MCF 10A (cell line): ENCODE measurements at regions not wholly inside any gene's neighbourhood (a gene's known extent, or its start where the extent isn't known, plus 50 kb on each side); places are given as distances from the start of the nearest gene placed in this dataset.

Experiments
- BruUV-seq: library from RNA; stranded (reverse); fragments of 400-500 nt; replicated peaks from 2 replicates; lab custom pipeline; 2021; lab: Mats Ljungman, UMichigan
- CTCF ChIA-PET: fragments of 300-600 bp; sonication (Branson Sonifier 250); formaldehyde crosslinking; extraction: SDS; loops from one replicate; lab custom pipeline; 2021; ENCODE audit warnings: antibody characterized with exemption, inconsistent platforms; lab: Yijun Ruan, JAX
- POLR2A ChIA-PET: fragments of 300-600, 350-650 bp; sonication (Branson Sonifier 250); formaldehyde crosslinking; extraction: SDS; loops from one replicate; lab custom pipeline; 2020; ENCODE audit warnings: antibody characterized with exemption, inconsistent platforms; lab: Yijun Ruan, JAX
- DNase-seq: peaks from one replicate; pipeline ENCODE4 v3.0.0-alpha.2; 2018; ENCODE audit not compliant: unreplicated experiment
- H3K27ac Mint-ChIP-seq: one replicate; pipeline ENCODE4 v1.8.0; 2022; ENCODE audit warnings: mild to moderate bottlenecking, low read depth, mixed read lengths; ENCODE audit not compliant: unreplicated experiment
- H3K27me3 Mint-ChIP-seq: one replicate; pipeline ENCODE4 v1.8.0; 2022; ENCODE audit warnings: mixed read lengths; ENCODE audit not compliant: insufficient read depth, unreplicated experiment
- H3K36me3 Mint-ChIP-seq: one replicate; pipeline ENCODE4 v1.8.0; 2022; ENCODE audit warnings: mild to moderate bottlenecking, moderate library complexity, mixed read lengths; ENCODE audit not compliant: insufficient read depth, unreplicated experiment
- H3K4me1 Mint-ChIP-seq: one replicate; pipeline ENCODE4 v1.8.0; 2022; ENCODE audit warnings: mixed read lengths; ENCODE audit not compliant: insufficient read depth, unreplicated experiment
- H3K4me3 Mint-ChIP-seq: one replicate; pipeline ENCODE4 v1.8.0; 2022; ENCODE audit warnings: mild to moderate bottlenecking, moderate library complexity, mixed read lengths; ENCODE audit not compliant: unreplicated experiment
- H3K9me3 Mint-ChIP-seq: one replicate; pipeline ENCODE4 v1.8.0; 2022; ENCODE audit warnings: mixed read lengths; ENCODE audit not compliant: unreplicated experiment
- CTCF ChIP-seq: fragments of 200-600 bp; IDR thresholded peaks from one replicate; pipeline ENCODE4 v1.8.0; 2022; ENCODE audit warnings: antibody characterized with exemption, mild to moderate bottlenecking; ENCODE audit not compliant: unreplicated experiment
- intact Hi-C: fragments of 100-400 bp; cut with micrococcal nuclease; formaldehyde crosslinking; loops from 2 replicates; pipeline ENCODE4 v1.14.1; 2022

- DNase-seq, result no peak
- H3K4me1 Mint-ChIP-seq, result peaks cover 4% of the 10 kb centered on the region
- H3K27me3 Mint-ChIP-seq, result no peaks in the 10 kb centered on the region
- no peak overlapping the region for H3K27ac Mint-ChIP-seq
- H3K36me3 Mint-ChIP-seq, result no peaks in the 10 kb centered on the region
- BruUV-seq, result no TSS peak
- H3K4me3 Mint-ChIP-seq, result no peak overlapping the region
- ChIA-PET CTCF (interaction anchor here (1.0 kb wide), 2 partner anchors 9 to 28 kb away, joined by 3 to 4 read pairs; no protein-coding TSS in a partner anchor), POLR2A (interaction anchor here (1.3 kb wide), 1 partner anchor 11 kb away, joined by 5 read pairs; no protein-coding TSS in a partner anchor)
- no peak for TF ChIP-seq CTCF
- no peaks in the 10 kb centered on the region for H3K9me3 Mint-ChIP-seq
- intact Hi-C loops, result loop anchor here (10.0 kb wide), 1 partner anchor 169 kb away; no protein-coding TSS in a partner anchor
Measured at GRCh38 chr5:111854186-111854585, 97.2 kb upstream of the NREP start.

GRCh38 chr5:111853748-111854147, 96.8 kb upstream of the NREP start:
- ChIA-PET CTCF (no interaction called here), POLR2A (interaction anchor here (1.3 kb wide), 1 partner anchor 12 kb away, joined by 5 read pairs; no protein-coding TSS in a partner anchor)
- H3K4me1 Mint-ChIP-seq, result no peaks in the 10 kb centered on the region
- no peaks in the 10 kb centered on the region for H3K27me3 Mint-ChIP-seq
- no peak overlapping the region for H3K4me3 Mint-ChIP-seq
- H3K9me3 Mint-ChIP-seq, result no peaks in the 10 kb centered on the region
- no TSS peak for BruUV-seq
- intact Hi-C loops, result loop anchor here (10.0 kb wide), 1 partner anchor 169 kb away; no protein-coding TSS in a partner anchor
- TF ChIP-seq CTCF, result no peak
- no peak for DNase-seq
- H3K27ac Mint-ChIP-seq, result no peak overlapping the region
- no peaks in the 10 kb centered on the region for H3K36me3 Mint-ChIP-seq

- CTCF ChIA-PET, result interaction anchor here (0.9 to 1.0 kb wide), 2 partner anchors 27 to 320 kb away, joined by 3 read pairs; no protein-coding TSS in a partner anchor
- no peaks in the 10 kb centered on the region for H3K9me3 Mint-ChIP-seq
- POLR2A ChIA-PET, result interaction anchor here (0.5 to 1.5 kb wide), 3 partner anchors 19 to 366 kb away, joined by 3 read pairs; no protein-coding TSS in a partner anchor
- TF ChIP-seq CTCF, result no peak
- peak; percentile 20 for DNase-seq
- BruUV-seq, result no TSS peak
- H3K27me3 Mint-ChIP-seq, result no peaks in the 10 kb centered on the region
- intact Hi-C loops, result loop anchor here (10.0 kb wide), 1 partner anchor 167 kb away; no protein-coding TSS in a partner anchor
- no peak overlapping the region for H3K4me3 Mint-ChIP-seq
- no peak overlapping the region for H3K27ac Mint-ChIP-seq
- H3K36me3 Mint-ChIP-seq, result no peaks in the 10 kb centered on the region
- no peaks in the 10 kb centered on the region for H3K4me1 Mint-ChIP-seq
Measured at GRCh38 chr5:111851631-111852548, 94.9 kb upstream of the NREP start.

GRCh38 chr5:111848476-111848875, 91.5 kb upstream of the NREP start:
- H3K27ac Mint-ChIP-seq, result no peak overlapping the region
- ChIA-PET CTCF (interaction anchor here (0.7 to 1.3 kb wide), 3 partner anchors 13 to 298 kb away, joined by 3 to 4 read pairs (median 3); no protein-coding TSS in a partner anchor), POLR2A (interaction anchor here (0.9 kb wide), 1 partner anchor 353 kb away, joined by 3 read pairs; no protein-coding TSS in a partner anchor)
- DNase-seq, result peak; percentile 8
- H3K36me3 Mint-ChIP-seq, result no peaks in the 10 kb centered on the region
- H3K4me1 Mint-ChIP-seq, result no peaks in the 10 kb centered on the region
- no TSS peak for BruUV-seq
- intact Hi-C loops, result no loop called here
- no peak for TF ChIP-seq CTCF
- no peaks in the 10 kb centered on the region for H3K27me3 Mint-ChIP-seq
- H3K4me3 Mint-ChIP-seq, result no peak overlapping the region
- H3K9me3 Mint-ChIP-seq, result no peaks in the 10 kb centered on the region
